ENCODE measurements at regions not wholly inside any gene's neighbourhood (a gene's known extent, or its start where the extent isn't known, plus 50 kb on each side); places are given as distances from the start of the nearest gene placed in this dataset.

DNA sequence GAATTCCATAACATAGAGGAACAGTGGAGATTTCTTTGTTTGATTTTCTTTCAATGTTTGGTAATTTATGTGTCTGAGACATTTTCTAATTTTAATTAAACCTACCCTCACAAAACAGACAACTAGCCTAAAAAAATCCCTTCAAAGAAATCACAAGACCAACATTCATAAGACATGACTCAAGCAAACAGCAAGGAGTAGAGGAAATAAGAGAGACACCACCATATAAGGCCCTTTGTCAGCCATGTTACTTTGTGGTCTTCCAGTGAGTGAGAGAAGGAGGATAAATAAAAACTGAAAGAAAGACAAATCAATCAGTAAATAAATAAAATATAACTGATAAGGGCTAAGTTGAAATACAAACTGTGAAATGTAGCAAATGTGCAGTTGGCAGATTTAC is 830.8 kb upstream of the SLC39A10 start:
- no peak overlapping the region for H3K27ac ChIP-seq (ENCODE audit: low read length, poor library complexity, severe bottlenecking)
- H2AK5ac ChIP-seq (ENCODE audit: low read length, severe bottlenecking): no peak overlapping the region
- no peak overlapping the region for H4K8ac ChIP-seq (ENCODE audit: low read length)
- H3K4me3 ChIP-seq (ENCODE audit: insufficient read depth in 1 of 2, low read depth in 1 of 2, low read length in 2 of 2): no peak overlapping the region
- H2AFZ ChIP-seq (ENCODE audit: low read depth, low read length): no peak overlapping the region
- H2BK5ac ChIP-seq (ENCODE audit: low read depth, low read length, poor library complexity, severe bottlenecking): no peak overlapping the region
- no peaks in the 10 kb centered on the region for H3K27me3 ChIP-seq (ENCODE audit: control insufficient read depth in 1 of 2, insufficient read depth in 1 of 2, low read length in 2 of 2)
- no peak overlapping the region for H2BK15ac ChIP-seq (ENCODE audit: low read depth, poor library complexity, severe bottlenecking)
- DNase-seq: peak; percentile 32
- H3K4ac ChIP-seq (ENCODE audit: low read depth in 1 of 2, low read length in 2 of 2): no peak overlapping the region
- H3K4me2 ChIP-seq (ENCODE audit: low read length, poor library complexity, severe bottlenecking): no peak overlapping the region
- no peak overlapping the region for H2BK120ac ChIP-seq (ENCODE audit: low read depth, low read length)
- H3K18ac ChIP-seq (ENCODE audit: low read depth in 1 of 2, low read length in 2 of 2): no peak overlapping the region
- H3K36me3 ChIP-seq (ENCODE audit: control insufficient read depth in 1 of 2, insufficient read depth in 2 of 2, low read depth in 1 of 2, low read length in 2 of 2): no peaks in the 10 kb centered on the region
- no peak overlapping the region for H4K91ac ChIP-seq (ENCODE audit: low read length)
- H3K23ac ChIP-seq (ENCODE audit: low read length in 2 of 2): no peak overlapping the region
- H3K9ac ChIP-seq (ENCODE audit: low read length): no peak overlapping the region
- H3K79me1 ChIP-seq (replicated peaks; ENCODE audit: low read length, poor library complexity, severe bottlenecking): no peaks in the 10 kb centered on the region
- H3K4me1 ChIP-seq (ENCODE audit: control insufficient read depth, insufficient read depth, low read depth, low read length): no peaks in the 10 kb centered on the region
- peaks cover 3% of the 10 kb centered on the region for H3K9me3 ChIP-seq (ENCODE audit: control insufficient read depth, low read length)
- H2BK12ac ChIP-seq (ENCODE audit: low read length in 2 of 2): no peak overlapping the region
- H3K14ac ChIP-seq (ENCODE audit: low read length in 2 of 2): no peak overlapping the region

DNA sequence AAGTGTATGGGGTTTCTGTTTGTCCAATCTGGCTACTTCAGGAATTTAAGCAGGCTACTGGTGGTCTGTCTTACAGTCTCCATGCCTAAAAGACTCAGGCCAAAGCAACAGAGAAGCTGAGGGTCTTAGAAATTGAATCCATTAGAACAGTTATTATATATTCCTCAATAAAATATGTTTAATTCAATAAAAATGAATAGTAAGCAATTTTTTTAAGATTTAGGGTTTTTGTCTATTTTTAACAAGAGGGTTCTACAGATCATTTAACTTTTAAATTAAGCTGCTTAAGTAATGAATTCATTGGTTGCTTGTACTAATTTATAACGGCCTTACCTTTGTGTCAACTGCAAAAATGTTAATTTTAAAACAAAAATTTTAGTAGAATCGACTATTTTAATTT is 832.6 kb upstream of the SLC39A10 start:
- no peaks in the 10 kb centered on the region for H3K27me3 ChIP-seq (ENCODE audit: control insufficient read depth in 1 of 2, insufficient read depth in 1 of 2, low read length in 2 of 2)
- H3K23ac ChIP-seq (ENCODE audit: low read length in 2 of 2): no peak overlapping the region
- no peak overlapping the region for H3K27ac ChIP-seq (ENCODE audit: low read length, poor library complexity, severe bottlenecking)
- no peak overlapping the region for H3K14ac ChIP-seq (ENCODE audit: low read length in 2 of 2)
- no peak overlapping the region for H2BK12ac ChIP-seq (ENCODE audit: low read length in 2 of 2)
- WGBS: no CpG with 5 or more reads among the region's 2 CpGs
- H2BK120ac ChIP-seq (ENCODE audit: low read depth, low read length): no peak overlapping the region
- H3K4ac ChIP-seq (ENCODE audit: low read depth in 1 of 2, low read length in 2 of 2): no peak overlapping the region
- no peak overlapping the region for H2AK5ac ChIP-seq (ENCODE audit: low read length, severe bottlenecking)
- H3K18ac ChIP-seq (ENCODE audit: low read depth in 1 of 2, low read length in 2 of 2): no peak overlapping the region
- H3K36me3 ChIP-seq (ENCODE audit: control insufficient read depth in 1 of 2, insufficient read depth in 2 of 2, low read depth in 1 of 2, low read length in 2 of 2): no peaks in the 10 kb centered on the region
- H2BK5ac ChIP-seq (ENCODE audit: low read depth, low read length, poor library complexity, severe bottlenecking): no peak overlapping the region
- no peaks in the 10 kb centered on the region for H3K4me1 ChIP-seq (ENCODE audit: control insufficient read depth, insufficient read depth, low read depth, low read length)
- H2AFZ ChIP-seq (ENCODE audit: low read depth, low read length): no peak overlapping the region
- H3K4me2 ChIP-seq (ENCODE audit: low read length, poor library complexity, severe bottlenecking): no peak overlapping the region
- no peak overlapping the region for H4K8ac ChIP-seq (ENCODE audit: low read length)
- no peak for DNase-seq
- H3K9ac ChIP-seq (ENCODE audit: low read length): no peak overlapping the region
- H4K91ac ChIP-seq (ENCODE audit: low read length): no peak overlapping the region
- H3K4me3 ChIP-seq (ENCODE audit: insufficient read depth in 1 of 2, low read depth in 1 of 2, low read length in 2 of 2): no peak overlapping the region
- H2BK15ac ChIP-seq (ENCODE audit: low read depth, poor library complexity, severe bottlenecking): no peak overlapping the region
- peaks cover 3% of the 10 kb centered on the region for H3K9me3 ChIP-seq (ENCODE audit: control insufficient read depth, low read length)
- H3K79me1 ChIP-seq (replicated peaks; ENCODE audit: low read length, poor library complexity, severe bottlenecking): no peaks in the 10 kb centered on the region

DNA sequence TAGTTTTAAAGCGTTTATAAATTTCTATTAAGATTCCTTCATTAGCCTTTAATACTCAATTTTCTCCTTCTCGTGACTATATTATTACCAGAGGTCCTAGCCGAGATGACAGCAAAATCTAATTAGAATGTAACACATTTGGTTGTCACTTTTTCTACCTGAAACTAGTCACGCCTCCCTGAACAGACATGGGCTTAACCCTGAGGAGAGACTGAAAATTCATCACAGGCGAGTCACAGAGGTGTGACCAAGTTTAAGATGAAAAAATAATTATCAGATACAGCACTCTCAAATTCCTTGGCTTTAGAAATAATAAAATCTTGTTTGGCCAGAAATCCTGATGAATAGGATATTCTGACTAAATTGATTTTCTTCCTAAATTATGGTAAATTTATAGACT is 834.4 kb upstream of the SLC39A10 start:
- Histone ChIP-seq H3K23ac (ENCODE audit: low read length in 2 of 2) (no peak overlapping the region), H3K14ac (ENCODE audit: low read length in 2 of 2) (no peak overlapping the region)
- 83% methylated on average over 3 of the region's 5 CpGs for WGBS

DNA sequence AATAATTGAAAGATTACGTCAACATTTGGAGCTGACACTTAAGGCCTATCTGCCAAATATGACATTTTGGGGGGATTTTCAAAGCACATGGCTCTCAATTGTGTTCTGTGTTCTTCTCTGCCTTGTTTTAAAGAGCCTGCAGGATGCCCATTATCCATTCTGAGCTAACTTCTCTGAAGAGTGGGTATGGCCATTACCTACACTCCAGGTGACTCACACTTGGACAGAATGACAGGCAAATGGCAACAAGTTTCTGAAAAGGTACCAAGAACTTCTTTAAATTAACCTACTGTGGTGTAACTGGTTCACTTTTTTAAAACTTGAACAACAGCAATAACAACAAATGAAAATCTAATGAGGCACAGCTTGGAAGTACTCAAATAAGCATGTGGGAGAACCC is 834.9 kb upstream of the SLC39A10 start:
- no peak overlapping the region for H2BK120ac ChIP-seq (ENCODE audit: low read depth, low read length)
- WGBS: no CpG with 5 or more reads among the region's 1 CpG
- H3K36me3 ChIP-seq (ENCODE audit: control insufficient read depth in 1 of 2, insufficient read depth in 2 of 2, low read depth in 1 of 2, low read length in 2 of 2): no peaks in the 10 kb centered on the region

More for the DNA sequence above, 834.4 kb upstream of the SLC39A10 start:
- H2BK5ac ChIP-seq (ENCODE audit: low read depth, low read length, poor library complexity, severe bottlenecking): no peak overlapping the region
- no peaks in the 10 kb centered on the region for H3K79me1 ChIP-seq (replicated peaks; ENCODE audit: low read length, poor library complexity, severe bottlenecking)
- H3K4me1 ChIP-seq (ENCODE audit: control insufficient read depth, insufficient read depth, low read depth, low read length): no peaks in the 10 kb centered on the region
- no peak overlapping the region for H4K91ac ChIP-seq (ENCODE audit: low read length)
- H3K4me2 ChIP-seq (ENCODE audit: low read length, poor library complexity, severe bottlenecking): no peak overlapping the region
- no peaks in the 10 kb centered on the region for H3K36me3 ChIP-seq (ENCODE audit: control insufficient read depth in 1 of 2, insufficient read depth in 2 of 2, low read depth in 1 of 2, low read length in 2 of 2)
- no peak overlapping the region for H3K18ac ChIP-seq (ENCODE audit: low read depth in 1 of 2, low read length in 2 of 2)
- H2BK120ac ChIP-seq (ENCODE audit: low read depth, low read length): no peak overlapping the region
- no peak overlapping the region for H2AK5ac ChIP-seq (ENCODE audit: low read length, severe bottlenecking)
- H3K27ac ChIP-seq (ENCODE audit: low read length, poor library complexity, severe bottlenecking): no peak overlapping the region
- no peak overlapping the region for H3K4me3 ChIP-seq (ENCODE audit: insufficient read depth in 1 of 2, low read depth in 1 of 2, low read length in 2 of 2)
- DNase-seq: no peak
- no peak overlapping the region for H3K4ac ChIP-seq (ENCODE audit: low read depth in 1 of 2, low read length in 2 of 2)
- no peaks in the 10 kb centered on the region for H3K27me3 ChIP-seq (ENCODE audit: control insufficient read depth in 1 of 2, insufficient read depth in 1 of 2, low read length in 2 of 2)
- no peak overlapping the region for H2BK12ac ChIP-seq (ENCODE audit: low read length in 2 of 2)
- no peak overlapping the region for H2BK15ac ChIP-seq (ENCODE audit: low read depth, poor library complexity, severe bottlenecking)
- H3K9me3 ChIP-seq (ENCODE audit: control insufficient read depth, low read length): peaks cover 3% of the 10 kb centered on the region
- no peak overlapping the region for H3K9ac ChIP-seq (ENCODE audit: low read length)
- no peak overlapping the region for H2AFZ ChIP-seq (ENCODE audit: low read depth, low read length)
- H4K8ac ChIP-seq (ENCODE audit: low read length): no peak overlapping the region

More for the DNA sequence above, 834.9 kb upstream of the SLC39A10 start:
- H3K27me3 ChIP-seq (ENCODE audit: control insufficient read depth in 1 of 2, insufficient read depth in 1 of 2, low read length in 2 of 2): no peaks in the 10 kb centered on the region
- no peak overlapping the region for H2BK5ac ChIP-seq (ENCODE audit: low read depth, low read length, poor library complexity, severe bottlenecking)
- H3K4me2 ChIP-seq (ENCODE audit: low read length, poor library complexity, severe bottlenecking): no peak overlapping the region
- no peak overlapping the region for H4K8ac ChIP-seq (ENCODE audit: low read length)
- H3K4me1 ChIP-seq (ENCODE audit: control insufficient read depth, insufficient read depth, low read depth, low read length): no peaks in the 10 kb centered on the region
- H3K27ac ChIP-seq (ENCODE audit: low read length, poor library complexity, severe bottlenecking): no peak overlapping the region
- no peak overlapping the region for H2BK12ac ChIP-seq (ENCODE audit: low read length in 2 of 2)
- H2AK5ac ChIP-seq (ENCODE audit: low read length, severe bottlenecking): no peak overlapping the region
- no peak overlapping the region for H3K23ac ChIP-seq (ENCODE audit: low read length in 2 of 2)
- no peak overlapping the region for H2BK15ac ChIP-seq (ENCODE audit: low read depth, poor library complexity, severe bottlenecking)
- no peak overlapping the region for H3K4me3 ChIP-seq (ENCODE audit: insufficient read depth in 1 of 2, low read depth in 1 of 2, low read length in 2 of 2)
- H2AFZ ChIP-seq (ENCODE audit: low read depth, low read length): no peak overlapping the region
- no peak overlapping the region for H4K91ac ChIP-seq (ENCODE audit: low read length)
- DNase-seq: no peak
- H3K18ac ChIP-seq (ENCODE audit: low read depth in 1 of 2, low read length in 2 of 2): no peak overlapping the region
- H3K79me1 ChIP-seq (replicated peaks; ENCODE audit: low read length, poor library complexity, severe bottlenecking): no peaks in the 10 kb centered on the region
- peaks cover 3% of the 10 kb centered on the region for H3K9me3 ChIP-seq (ENCODE audit: control insufficient read depth, low read length)
- H3K14ac ChIP-seq (ENCODE audit: low read length in 2 of 2): no peak overlapping the region
- no peak overlapping the region for H3K9ac ChIP-seq (ENCODE audit: low read length)
- H3K4ac ChIP-seq (ENCODE audit: low read depth in 1 of 2, low read length in 2 of 2): no peak overlapping the region
